ENCODE measurements at regions not wholly inside any gene's neighbourhood (a gene's known extent, or its start where the extent isn't known, plus 50 kb on each side); places are given as distances from the start of the nearest gene placed in this dataset.

DNA sequence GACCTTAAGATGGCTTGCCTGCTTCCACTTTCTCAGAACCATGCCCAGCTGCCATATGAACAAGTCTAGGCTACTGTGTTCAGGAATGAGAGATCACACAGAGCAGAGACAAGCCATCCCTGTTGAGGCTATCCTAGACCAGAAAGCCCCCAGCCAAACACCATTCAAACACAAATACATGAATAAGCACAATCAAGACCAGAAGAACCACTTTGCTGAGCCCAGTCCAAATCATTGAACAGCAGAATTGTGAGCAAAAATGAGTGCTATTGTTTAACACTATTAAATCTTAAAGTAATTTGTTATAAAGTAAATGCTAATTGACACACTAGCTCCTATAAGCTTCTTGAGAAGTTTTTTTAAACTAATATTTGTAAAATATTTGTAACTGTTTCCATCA lies 79.0 kb upstream of the LYZL1 start:
- Mint-ChIP-seq H3K4me3 (ENCODE audit: low read depth) (no peak overlapping the region), H3K9me3 (ENCODE audit: low read depth) (peaks cover 8% of the 10 kb centered on the region), H3K4me1 (ENCODE audit: low read depth) (peaks cover 7% of the 10 kb centered on the region), H3K36me3 (ENCODE audit: insufficient read depth) (peaks cover 1% of the 10 kb centered on the region), H3K27ac (no peak overlapping the region), H3K27me3 (peaks cover 9% of the 10 kb centered on the region)
- DNase-seq (ENCODE audit: low spot score, unreplicated experiment) = no peak
- TF ChIP-seq CTCF (IDR thresholded peaks at IDR 0.05; ENCODE audit: unreplicated experiment) = no peak

DNA sequence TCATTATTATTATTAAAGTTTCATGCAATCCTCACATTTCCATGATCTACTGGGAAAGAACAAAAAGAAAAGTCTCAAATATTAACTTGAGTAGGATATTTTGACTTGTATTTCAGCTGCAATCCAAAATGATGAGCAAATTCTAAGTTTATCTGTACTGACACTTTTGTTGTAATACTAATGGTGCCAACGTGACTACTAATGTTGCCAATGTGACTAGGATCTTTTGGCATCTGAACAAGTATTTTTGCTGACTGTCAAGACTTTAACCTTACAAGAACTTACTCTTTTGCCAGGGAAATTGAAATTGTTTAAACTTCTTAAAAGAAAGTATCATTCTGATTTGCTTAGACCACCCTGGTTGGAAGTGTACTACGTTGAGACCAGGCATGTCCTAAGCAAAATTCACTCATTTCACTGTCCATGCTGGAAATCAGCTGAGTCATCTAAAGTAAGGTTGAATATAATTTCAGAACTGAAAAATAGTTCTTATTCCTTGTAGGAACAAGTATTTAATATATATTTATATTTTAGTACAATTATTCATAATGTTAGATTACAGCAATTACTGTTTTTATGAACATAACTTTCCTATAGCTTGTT lies 78.5 kb upstream of the LYZL1 start:
- H3K27me3 Mint-ChIP-seq = peaks cover 12% of the 10 kb centered on the region
- no peak overlapping the region for H3K4me3 Mint-ChIP-seq (ENCODE audit: low read depth)
- no peak for TF ChIP-seq CTCF (IDR thresholded peaks at IDR 0.05; ENCODE audit: unreplicated experiment)
- no peak for DNase-seq (ENCODE audit: low spot score, unreplicated experiment)
- H3K27ac Mint-ChIP-seq = no peak overlapping the region
- H3K36me3 Mint-ChIP-seq (ENCODE audit: insufficient read depth) = peaks cover 1% of the 10 kb centered on the region
- peaks cover 7% of the 10 kb centered on the region for H3K4me1 Mint-ChIP-seq (ENCODE audit: low read depth)
- H3K9me3 Mint-ChIP-seq (ENCODE audit: low read depth) = peaks cover 8% of the 10 kb centered on the region

DNA sequence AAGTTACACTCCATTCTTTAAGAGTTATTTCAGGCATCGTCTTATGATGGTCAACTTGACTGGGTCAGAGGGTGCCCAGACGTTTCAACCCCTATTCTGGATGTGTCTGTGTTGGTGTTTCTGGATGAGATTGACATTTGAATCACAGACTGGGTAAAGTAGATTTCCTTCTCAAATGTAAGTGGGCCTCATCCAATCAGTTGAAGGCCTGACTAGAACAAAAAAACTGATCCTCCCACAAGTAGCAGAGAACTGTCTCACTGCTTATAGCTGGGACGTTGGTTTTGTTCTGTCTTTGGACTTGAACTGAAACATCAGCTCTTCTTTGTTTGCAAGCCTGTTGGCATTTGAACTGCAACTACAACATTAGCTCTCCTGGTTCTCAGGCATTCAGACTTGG lies 76.3 kb upstream of the LYZL1 start:
- no peak for TF ChIP-seq CTCF (IDR thresholded peaks at IDR 0.05; ENCODE audit: unreplicated experiment)
- Mint-ChIP-seq H3K4me1 (ENCODE audit: low read depth) (peaks cover 3% of the 10 kb centered on the region), H3K27me3 (peaks cover 11% of the 10 kb centered on the region), H3K9me3 (ENCODE audit: low read depth) (peaks cover 8% of the 10 kb centered on the region), H3K36me3 (ENCODE audit: insufficient read depth) (peaks cover 1% of the 10 kb centered on the region), H3K27ac (no peak overlapping the region), H3K4me3 (ENCODE audit: low read depth) (no peak overlapping the region)
- DNase-seq (ENCODE audit: low spot score, unreplicated experiment) = no peak

GRCh38 chr10:29214551-29214950 lies 74.3 kb upstream of the LYZL1 start:
- H3K9me3 Mint-ChIP-seq (ENCODE audit: low read depth) = peaks cover 5% of the 10 kb centered on the region
- peaks cover 27% of the 10 kb centered on the region for H3K27me3 Mint-ChIP-seq
- no peak overlapping the region for H3K27ac Mint-ChIP-seq
- no peak overlapping the region for H3K4me3 Mint-ChIP-seq (ENCODE audit: low read depth)
- no peaks in the 10 kb centered on the region for H3K4me1 Mint-ChIP-seq (ENCODE audit: low read depth)
- DNase-seq (ENCODE audit: low spot score, unreplicated experiment) = no peak
- no peak for TF ChIP-seq CTCF (IDR thresholded peaks at IDR 0.05; ENCODE audit: unreplicated experiment)
- H3K36me3 Mint-ChIP-seq (ENCODE audit: insufficient read depth) = peaks cover 1% of the 10 kb centered on the region

DNA sequence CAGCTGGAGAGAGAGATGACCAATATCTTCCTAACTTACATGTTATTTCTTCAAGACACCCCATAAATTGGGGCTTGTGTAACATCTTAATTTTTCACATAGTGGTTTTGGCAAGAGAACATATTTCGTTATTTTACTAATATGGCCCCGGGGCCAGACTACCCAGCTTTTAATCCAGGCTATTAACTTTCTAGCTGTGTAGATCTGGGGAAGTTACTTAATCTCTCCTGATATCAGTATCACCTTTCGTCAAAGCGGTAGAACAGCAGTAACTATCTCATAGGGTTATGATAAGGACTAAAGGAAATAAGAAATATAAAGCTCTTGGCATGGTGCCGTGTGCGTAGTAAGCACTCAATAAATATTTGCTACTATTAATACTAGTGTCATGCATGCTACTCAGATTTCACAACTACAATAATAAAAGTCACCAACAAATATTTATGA lies 71.6 kb upstream of the LYZL1 start:
- H3K27ac Mint-ChIP-seq = no peak overlapping the region
- H3K4me1 Mint-ChIP-seq (ENCODE audit: low read depth) = no peaks in the 10 kb centered on the region
- H3K36me3 Mint-ChIP-seq (ENCODE audit: insufficient read depth) = no peaks in the 10 kb centered on the region
- no peak for DNase-seq (ENCODE audit: low spot score, unreplicated experiment)
- no peak for TF ChIP-seq CTCF (IDR thresholded peaks at IDR 0.05; ENCODE audit: unreplicated experiment)
- H3K4me3 Mint-ChIP-seq (ENCODE audit: low read depth) = no peak overlapping the region
- H3K9me3 Mint-ChIP-seq (ENCODE audit: low read depth) = no peaks in the 10 kb centered on the region
- H3K27me3 Mint-ChIP-seq = peaks cover 44% of the 10 kb centered on the region

Data from progenitor cell of endocrine pancreas (in vitro differentiated cells).